Liver (tissue), 8 donors: ENCODE measurements at regions not wholly inside any gene's neighbourhood (a gene's known extent, or its start where the extent isn't known, plus 50 kb on each side); places are given as distances from the start of the nearest gene placed in this dataset.

ENCODE experiments used
- DNase-seq: peaks from one replicate; pipeline ENCODE4 v3.0.0-alpha.2; 2017; ENCODE audit warnings: low spot score
- H3K27ac ChIP-seq, 2 donors: one replicate each; pipeline ENCODE4 v1.7.0; 2013; ENCODE audit warnings: inconsistent platforms in 2 of 2, low read length in 2 of 2, control low read depth in 1 of 2, low read depth in 1 of 2, mild to moderate bottlenecking in 1 of 2
- H3K27me3 ChIP-seq, 4 donors: one replicate each; pipeline versions ENCODE4 v1.6.1 to v1.7.0; 2013; ENCODE audit warnings: low read length in 3 of 4, inconsistent platforms in 1 of 4, mild to moderate bottlenecking in 1 of 4, moderate library complexity in 1 of 4; ENCODE audit not compliant: control insufficient read depth in 4 of 4, insufficient read depth in 4 of 4
- H3K36me3 ChIP-seq, 4 donors: one replicate each; pipeline versions ENCODE4 v1.6.1 to v1.7.0; 2013; ENCODE audit warnings: low read length in 3 of 4, mild to moderate bottlenecking in 3 of 4, low read depth in 1 of 4, moderate library complexity in 1 of 4; ENCODE audit not compliant: control insufficient read depth in 4 of 4, insufficient read depth in 3 of 4
- H3K4me1 ChIP-seq, 4 donors: one replicate each; pipeline versions ENCODE4 v1.6.1 to v1.7.0; 2013; ENCODE audit warnings: low read length in 3 of 4, mild to moderate bottlenecking in 3 of 4, moderate library complexity in 1 of 4; ENCODE audit not compliant: control insufficient read depth in 4 of 4, insufficient read depth in 4 of 4
- H3K4me3 ChIP-seq, 3 donors: one replicate each; pipeline versions ENCODE4 v1.6.1 to v1.7.0; 2013; ENCODE audit warnings: low read length in 3 of 3, control low read depth in 1 of 3, low read depth in 1 of 3, mild to moderate bottlenecking in 1 of 3
- H3K9ac ChIP-seq, 2 donors: one replicate each; pipeline ENCODE4 v1.7.0; 2013; ENCODE audit warnings: low read length in 2 of 2, mild to moderate bottlenecking in 2 of 2, moderate library complexity in 2 of 2, control low read depth in 1 of 2, low read depth in 1 of 2
- H3K9me3 ChIP-seq, 4 donors: one replicate each; pipeline versions ENCODE4 v1.6.1 to v1.7.0; 2013; ENCODE audit warnings: low read length in 3 of 4; ENCODE audit not compliant: control insufficient read depth in 4 of 4
- EGR1 ChIP-seq, 2 donors: IDR thresholded peaks; 2 replicates each; pipeline ENCODE4 v1.6.1; 2016 to 2018; ENCODE audit warnings: antibody characterized with exemption in 2 of 2, low read depth in 2 of 2
- FOXA1 ChIP-seq: IDR thresholded peaks from 2 replicates; pipeline ENCODE4 v1.6.1; 2016; ENCODE audit warnings: antibody characterized with exemption
- FOXA2 ChIP-seq: IDR thresholded peaks from 2 replicates; pipeline ENCODE4 v1.6.1; 2016; ENCODE audit warnings: antibody characterized with exemption
- HNF4A ChIP-seq, 2 donors: conservative IDR thresholded peaks; 2 replicates each; pipeline ENCODE4 v1.6.1; 2016; ENCODE audit warnings: antibody characterized with exemption in 2 of 2, mild to moderate bottlenecking in 2 of 2
- JUND ChIP-seq, 2 donors: IDR thresholded peaks; 2 replicates each; pipeline ENCODE4 v1.6.1; 2016; ENCODE audit warnings: antibody characterized with exemption in 2 of 2
- NR2F2 ChIP-seq: IDR thresholded peaks from 2 replicates; pipeline ENCODE4 v1.6.1; 2016; ENCODE audit warnings: antibody characterized with exemption
- RAD21 ChIP-seq, 2 donors: IDR thresholded peaks; 2 replicates each; pipeline ENCODE4 v1.6.1; 2016; ENCODE audit warnings: antibody characterized with exemption in 2 of 2, mild to moderate bottlenecking in 2 of 2
- REST ChIP-seq: IDR thresholded peaks from 2 replicates; pipeline ENCODE4 v1.6.1; 2016; ENCODE audit warnings: antibody characterized with exemption, mild to moderate bottlenecking
- RXRA ChIP-seq, 2 donors: IDR thresholded peaks; 2 replicates each; pipeline ENCODE4 v1.6.1; 2017 to 2018; ENCODE audit warnings: antibody characterized with exemption in 2 of 2, mild to moderate bottlenecking in 1 of 2
- SP1 ChIP-seq: IDR thresholded peaks from 2 replicates; pipeline ENCODE4 v1.6.1; 2018; ENCODE audit warnings: antibody characterized with exemption, mild to moderate bottlenecking
- TAF1 ChIP-seq: conservative IDR thresholded peaks from 2 replicates; pipeline ENCODE4 v1.6.1; 2016; ENCODE audit warnings: antibody characterized with exemption, mild to moderate bottlenecking
- YY1 ChIP-seq: IDR thresholded peaks from 2 replicates; pipeline ENCODE4 v1.6.1; 2016; ENCODE audit warnings: antibody characterized with exemption, mild to moderate bottlenecking
- WGBS: extraction: QIAGEN DNeasy Blood & Tissue Kit; methylation state at CpG from one replicate; pipeline ENCODE4 v1.1.7; 2013; 5-methylcytosine and 5-hydroxymethylcytosine counted together
- TF ChIP-seq, protein P1 (sequence below): fragments of 150-350 bp; IDR thresholded peaks from 2 replicates; pipeline ENCODE4 v1.5.1; 2017; ENCODE audit warnings: improper control_type of control experiment, low read depth, low read length; ENCODE audit not compliant: missing input control
- TF ChIP-seq, protein P2 (sequence below): IDR thresholded peaks from 2 replicates; pipeline ENCODE4 v1.6.1; 2016; ENCODE audit warnings: antibody characterized with exemption
- TF ChIP-seq, protein P3 (sequence below): IDR thresholded peaks from 2 replicates; pipeline ENCODE4 v1.6.1; 2016; ENCODE audit warnings: antibody characterized with exemption
- TF ChIP-seq, protein P4 (sequence below): IDR thresholded peaks from 2 replicates; pipeline ENCODE4 v1.6.1; 2016; ENCODE audit warnings: antibody characterized with exemption
- donor health status: healthy.
- donor health status: healthy.
- donor health status: healthy.
- donor health status: healthy.
- donor health status: healthy.

GRCh38 chr17:65346166-65346565, 209.0 kb downstream of the RGS9 start:
- Histone ChIP-seq H3K27ac (no peak overlapping the region), H3K9ac (no peak overlapping the region), H3K9me3 (peaks cover 0 to 4% (median 0%) of the 10 kb centered on the region in 4 donors), H3K4me1 (no peaks in the 10 kb centered on the region), H3K4me3 (no peak overlapping the region), H3K27me3 (no peaks in the 10 kb centered on the region), H3K36me3 (no peaks in the 10 kb centered on the region)
- WGBS: 78% methylated on average over 2 of the region's 2 CpGs
- TF ChIP-seq EGR1 (IDR thresholded peaks at IDR 0.05; ENCODE audit: low read depth in 2 of 2) (no peak), RAD21 (IDR thresholded peaks at IDR 0.05) (no peak)
- DNase-seq: no peak

DNA sequence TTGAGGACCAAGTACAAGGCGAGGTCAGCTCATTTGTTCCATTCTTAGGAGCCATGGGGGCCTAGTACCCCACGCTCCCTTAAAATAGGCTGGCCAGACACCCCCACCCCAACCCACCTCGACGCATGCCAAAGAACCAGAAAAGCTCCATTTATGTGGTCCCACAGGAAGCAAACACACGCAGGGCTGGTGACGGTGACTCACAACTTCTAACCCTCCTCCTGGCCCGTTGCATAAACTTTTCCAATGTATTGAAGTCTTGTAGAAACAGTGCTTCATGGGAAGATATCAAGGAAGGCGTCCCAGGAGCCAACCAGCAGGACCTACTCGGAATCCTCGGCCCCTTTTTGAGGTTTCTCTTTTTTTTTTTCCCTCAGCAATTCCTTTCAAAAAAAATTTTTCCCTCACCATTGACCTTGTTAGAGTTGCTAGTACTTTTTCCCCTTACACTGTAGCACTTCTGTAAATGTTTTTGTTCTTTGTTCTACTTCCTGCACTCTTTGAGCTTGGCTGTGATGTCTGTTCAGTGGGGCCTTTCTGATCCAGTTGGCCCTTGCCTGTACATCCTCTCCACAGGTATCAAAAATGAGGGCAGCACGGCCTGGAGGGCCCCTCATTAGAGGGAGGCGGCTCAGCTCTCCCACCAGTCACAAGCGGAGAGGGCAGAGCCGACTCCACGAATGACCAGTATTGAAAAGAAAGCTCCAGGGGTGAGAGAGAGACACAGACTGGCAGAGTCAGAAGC, 208.3 kb downstream of the RGS9 start:
- H3K9ac ChIP-seq: no peak overlapping the region
- H3K27me3 ChIP-seq: no peaks in the 10 kb centered on the region
- WGBS: 81% methylated on average over 15 of the region's 15 CpGs
- H3K36me3 ChIP-seq: no peaks in the 10 kb centered on the region
- peaks cover 0 to 4% (median 0%) of the 10 kb centered on the region in 4 donors for H3K9me3 ChIP-seq
- no peak for DNase-seq
- no peaks in the 10 kb centered on the region for H3K4me1 ChIP-seq
- H3K27ac ChIP-seq: no peak overlapping the region
- TF ChIP-seq, protein P1, sequence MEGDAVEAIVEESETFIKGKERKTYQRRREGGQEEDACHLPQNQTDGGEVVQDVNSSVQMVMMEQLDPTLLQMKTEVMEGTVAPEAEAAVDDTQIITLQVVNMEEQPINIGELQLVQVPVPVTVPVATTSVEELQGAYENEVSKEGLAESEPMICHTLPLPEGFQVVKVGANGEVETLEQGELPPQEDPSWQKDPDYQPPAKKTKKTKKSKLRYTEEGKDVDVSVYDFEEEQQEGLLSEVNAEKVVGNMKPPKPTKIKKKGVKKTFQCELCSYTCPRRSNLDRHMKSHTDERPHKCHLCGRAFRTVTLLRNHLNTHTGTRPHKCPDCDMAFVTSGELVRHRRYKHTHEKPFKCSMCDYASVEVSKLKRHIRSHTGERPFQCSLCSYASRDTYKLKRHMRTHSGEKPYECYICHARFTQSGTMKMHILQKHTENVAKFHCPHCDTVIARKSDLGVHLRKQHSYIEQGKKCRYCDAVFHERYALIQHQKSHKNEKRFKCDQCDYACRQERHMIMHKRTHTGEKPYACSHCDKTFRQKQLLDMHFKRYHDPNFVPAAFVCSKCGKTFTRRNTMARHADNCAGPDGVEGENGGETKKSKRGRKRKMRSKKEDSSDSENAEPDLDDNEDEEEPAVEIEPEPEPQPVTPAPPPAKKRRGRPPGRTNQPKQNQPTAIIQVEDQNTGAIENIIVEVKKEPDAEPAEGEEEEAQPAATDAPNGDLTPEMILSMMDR: no peak
- no peak for TF ChIP-seq FOXA1
- TF ChIP-seq, protein P2, sequence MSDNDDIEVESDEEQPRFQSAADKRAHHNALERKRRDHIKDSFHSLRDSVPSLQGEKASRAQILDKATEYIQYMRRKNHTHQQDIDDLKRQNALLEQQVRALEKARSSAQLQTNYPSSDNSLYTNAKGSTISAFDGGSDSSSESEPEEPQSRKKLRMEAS: no peak
- TF ChIP-seq RAD21 (IDR thresholded peaks at IDR 0.05): no peak
- no peak for TF ChIP-seq EGR1 (IDR thresholded peaks at IDR 0.05; ENCODE audit: low read depth in 2 of 2)
- TF ChIP-seq FOXA2: no peak
- TF ChIP-seq NR2F2: no peak
- no peak for TF ChIP-seq YY1
- no peak for TF ChIP-seq JUND (IDR thresholded peaks at IDR 0.05)
- TF ChIP-seq, protein P3, sequence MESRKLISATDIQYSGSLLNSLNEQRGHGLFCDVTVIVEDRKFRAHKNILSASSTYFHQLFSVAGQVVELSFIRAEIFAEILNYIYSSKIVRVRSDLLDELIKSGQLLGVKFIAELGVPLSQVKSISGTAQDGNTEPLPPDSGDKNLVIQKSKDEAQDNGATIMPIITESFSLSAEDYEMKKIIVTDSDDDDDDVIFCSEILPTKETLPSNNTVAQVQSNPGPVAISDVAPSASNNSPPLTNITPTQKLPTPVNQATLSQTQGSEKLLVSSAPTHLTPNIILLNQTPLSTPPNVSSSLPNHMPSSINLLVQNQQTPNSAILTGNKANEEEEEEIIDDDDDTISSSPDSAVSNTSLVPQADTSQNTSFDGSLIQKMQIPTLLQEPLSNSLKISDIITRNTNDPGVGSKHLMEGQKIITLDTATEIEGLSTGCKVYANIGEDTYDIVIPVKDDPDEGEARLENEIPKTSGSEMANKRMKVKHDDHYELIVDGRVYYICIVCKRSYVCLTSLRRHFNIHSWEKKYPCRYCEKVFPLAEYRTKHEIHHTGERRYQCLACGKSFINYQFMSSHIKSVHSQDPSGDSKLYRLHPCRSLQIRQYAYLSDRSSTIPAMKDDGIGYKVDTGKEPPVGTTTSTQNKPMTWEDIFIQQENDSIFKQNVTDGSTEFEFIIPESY: no peak
- TF ChIP-seq, protein P4, sequence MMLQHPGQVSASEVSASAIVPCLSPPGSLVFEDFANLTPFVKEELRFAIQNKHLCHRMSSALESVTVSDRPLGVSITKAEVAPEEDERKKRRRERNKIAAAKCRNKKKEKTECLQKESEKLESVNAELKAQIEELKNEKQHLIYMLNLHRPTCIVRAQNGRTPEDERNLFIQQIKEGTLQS: no peak
- TF ChIP-seq HNF4A (conservative IDR thresholded peaks at IDR 0.05): no peak
- TF ChIP-seq REST: no peak
- TF ChIP-seq RXRA (IDR thresholded peaks at IDR 0.05): no peak
- TF ChIP-seq SP1: no peak
- no peak for TF ChIP-seq TAF1
- H3K4me3 ChIP-seq: no peak overlapping the region
